ENCODE measurements at regions not wholly inside any gene's neighbourhood (a gene's known extent, or its start where the extent isn't known, plus 50 kb on each side); places are given as distances from the start of the nearest gene placed in this dataset.
A peak's percentile ranks its signal among the peaks of the same experiment; 100 is the strongest.

DNA sequence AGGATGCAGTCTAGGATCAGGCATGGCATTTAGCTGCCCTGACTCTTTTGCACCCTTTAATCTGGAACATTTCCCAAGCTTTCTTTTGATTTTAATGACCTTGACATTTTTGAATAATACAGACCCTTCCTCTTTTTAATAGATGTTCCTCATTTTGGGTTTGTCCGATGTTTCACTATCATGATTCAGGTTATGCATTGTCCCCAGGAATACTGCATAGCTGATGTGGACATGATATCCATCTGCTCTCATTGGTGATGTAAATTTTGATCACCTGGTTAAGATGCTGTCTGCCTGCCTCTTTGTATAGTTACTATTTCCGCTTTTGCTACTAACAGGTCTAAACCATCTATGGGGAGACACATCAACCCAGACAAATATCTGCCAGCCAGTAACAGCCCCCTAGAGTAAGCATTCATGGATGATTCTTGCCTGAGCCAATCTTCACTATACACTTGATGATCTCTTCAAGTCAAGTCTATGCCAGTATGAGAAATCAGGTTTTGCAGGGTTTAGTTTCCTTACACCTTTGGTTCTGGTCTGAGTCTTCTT is 50.6 kb upstream of the ULK4 start:
- Histone ChIP-seq H3K4me3 (peak overlapping the region; percentile 93), H3K27ac (peak overlapping the region; percentile 93), H3K9me3 (no peaks in the 10 kb centered on the region), H3K36me3 (no peaks in the 10 kb centered on the region), H3K27me3 (ENCODE audit: low read depth) (no peaks in the 10 kb centered on the region), H3K4me1 (peaks cover 39% of the 10 kb centered on the region)
- intact Hi-C loops (cut with DNase I): no loop called here
- TF ChIP-seq CTCF (IDR thresholded peaks at IDR 0.05): no peak
- peak in 1 of 2 donors; percentile 2 for ATAC-seq
- DNase-seq: no peak
